GM11168 (cell line): ENCODE measurements at regions not wholly inside any gene's neighbourhood (a gene's known extent, or its start where the extent isn't known, plus 50 kb on each side); places are given as distances from the start of the nearest gene placed in this dataset.
"Not testable (repeated sequence)": the region's sequence is repeated elsewhere in the genome, so short reads cannot be mapped to it uniquely, and the experiment has no call there.

Source experiments
- in situ Hi-C: fragments of 300-500 bp; cut with MboI; formaldehyde crosslinking; loops from one replicate; pipeline ENCODE4 v1.12.0; 2022; ENCODE audit warnings: low sequenced_read_pairs; ENCODE audit not compliant: unreplicated experiment

DNA sequence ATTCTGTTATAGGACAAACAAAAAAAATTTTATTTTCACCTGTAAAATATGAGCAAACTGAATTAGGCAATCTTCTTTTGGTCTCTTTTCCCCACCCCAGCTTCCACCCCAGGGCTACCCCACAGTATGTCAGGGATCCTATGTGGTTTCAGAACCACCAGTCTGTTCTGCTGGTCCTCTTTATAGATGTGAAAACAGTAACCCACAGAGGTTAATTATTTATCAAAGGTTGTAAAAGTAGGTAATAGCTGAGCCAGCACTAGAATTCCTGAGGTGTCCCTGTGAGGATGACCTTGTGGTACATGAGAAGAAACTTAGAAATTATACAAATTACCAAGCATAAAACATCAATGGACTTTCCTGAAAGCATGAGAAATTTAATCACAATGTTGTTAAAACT, 428.7 kb downstream of the CNTNAP4 start:
- in situ Hi-C loops = no loop called here

DNA sequence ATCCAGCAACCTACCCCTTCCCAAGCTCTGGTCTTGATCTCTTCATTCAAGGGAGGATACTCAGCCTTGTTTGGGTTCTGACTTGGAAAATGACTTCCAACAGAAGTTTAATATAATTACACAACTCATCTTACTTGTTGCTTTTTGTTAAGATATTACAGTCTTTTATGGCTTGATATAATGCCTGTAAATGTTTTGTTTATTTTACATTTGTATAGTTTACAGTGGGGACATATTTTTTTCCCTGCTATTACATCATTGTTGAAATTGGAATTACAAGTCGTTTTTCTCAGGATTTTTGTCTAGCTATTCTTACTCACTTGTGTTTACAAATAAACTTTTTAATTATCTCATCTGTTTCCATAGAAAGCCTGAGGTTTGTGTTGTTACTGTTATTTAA, 436.0 kb downstream of the CNTNAP4 start:
- in situ Hi-C loops = no loop called here

GRCh38 chr16:76716251-76716650, 439.1 kb downstream of the CNTNAP4 start:
- in situ Hi-C loops = not testable (repeated sequence)

DNA sequence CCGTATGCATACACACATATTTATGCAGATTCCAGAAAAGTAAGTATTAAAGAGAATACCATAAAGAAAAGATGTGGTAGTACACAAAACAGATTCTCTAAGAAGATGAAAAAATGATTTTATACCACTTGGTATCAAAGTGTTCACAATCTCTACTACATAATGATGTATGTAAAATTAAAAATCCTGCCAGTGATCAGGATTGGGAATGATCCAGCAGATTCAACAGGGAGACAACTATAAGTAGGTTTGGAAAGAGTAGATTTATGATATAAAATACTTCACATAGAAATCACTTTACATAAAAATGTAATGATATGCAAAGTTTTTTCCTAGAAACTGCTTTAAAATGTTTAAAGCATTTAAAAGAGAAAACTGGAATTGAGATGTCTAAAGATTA, 447.0 kb downstream of the CNTNAP4 start:
- in situ Hi-C loops = no loop called here

GRCh38 chr16:76729525-76729924, 452.3 kb downstream of the CNTNAP4 start:
- in situ Hi-C loops = loop anchor here (25.0 kb wide), 1 partner anchor 308 kb away; no protein-coding TSS in a partner anchor

- in situ Hi-C loops = loop anchor here (25.0 kb wide), 1 partner anchor 304 kb away; no protein-coding TSS in a partner anchor
Measured at GRCh38 chr16:76732894-76733293, 455.7 kb downstream of the CNTNAP4 start.

- in situ Hi-C loops = loop anchor here (25.0 kb wide), 1 partner anchor 296 kb away; no protein-coding TSS in a partner anchor
Measured at GRCh38 chr16:76741623-76742022, 449.4 kb upstream of the MON1B start.

DNA sequence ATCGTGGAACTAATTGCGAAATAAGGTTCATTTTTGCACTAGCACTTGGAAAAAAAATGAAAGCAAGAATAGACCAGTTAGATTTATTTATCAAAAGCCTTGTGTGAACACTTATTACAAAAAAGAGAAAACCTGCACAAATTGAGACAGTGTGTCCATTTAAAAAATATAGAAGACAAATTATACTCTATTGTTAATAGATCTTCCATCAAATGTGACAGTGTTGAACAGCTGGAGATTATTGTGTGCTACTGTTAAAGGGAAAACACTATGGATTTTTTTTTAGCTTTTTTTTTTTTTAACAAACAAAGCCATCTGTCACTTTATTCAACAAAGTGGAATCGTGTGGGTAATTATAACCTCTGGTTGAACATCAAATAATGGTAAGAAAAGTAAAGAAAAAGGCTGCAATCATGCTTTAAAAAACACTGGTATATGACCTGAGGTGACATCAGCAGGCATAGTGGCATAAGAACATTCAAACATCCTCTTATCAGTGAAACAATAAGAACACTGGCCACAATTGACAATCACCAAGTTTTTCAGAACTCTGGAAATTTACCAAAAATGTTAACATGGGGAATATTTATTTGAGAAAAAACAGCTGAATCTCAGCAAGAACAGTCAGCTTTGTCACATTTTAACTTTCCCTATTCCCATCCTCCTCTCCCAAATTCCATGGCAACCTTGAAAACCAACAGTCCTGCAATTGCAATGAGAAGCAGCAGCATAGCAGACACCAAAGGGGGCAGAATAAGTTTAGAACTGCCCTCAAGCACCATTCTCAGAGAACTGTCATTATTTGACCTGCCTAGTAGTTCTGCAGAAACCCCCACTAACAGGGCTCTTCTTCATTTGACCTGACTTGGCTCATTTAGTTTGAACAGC, 442.3 kb upstream of the MON1B start:
- in situ Hi-C loops = loop anchor here (25.0 kb wide), 1 partner anchor 289 kb away; no protein-coding TSS in a partner anchor

DNA sequence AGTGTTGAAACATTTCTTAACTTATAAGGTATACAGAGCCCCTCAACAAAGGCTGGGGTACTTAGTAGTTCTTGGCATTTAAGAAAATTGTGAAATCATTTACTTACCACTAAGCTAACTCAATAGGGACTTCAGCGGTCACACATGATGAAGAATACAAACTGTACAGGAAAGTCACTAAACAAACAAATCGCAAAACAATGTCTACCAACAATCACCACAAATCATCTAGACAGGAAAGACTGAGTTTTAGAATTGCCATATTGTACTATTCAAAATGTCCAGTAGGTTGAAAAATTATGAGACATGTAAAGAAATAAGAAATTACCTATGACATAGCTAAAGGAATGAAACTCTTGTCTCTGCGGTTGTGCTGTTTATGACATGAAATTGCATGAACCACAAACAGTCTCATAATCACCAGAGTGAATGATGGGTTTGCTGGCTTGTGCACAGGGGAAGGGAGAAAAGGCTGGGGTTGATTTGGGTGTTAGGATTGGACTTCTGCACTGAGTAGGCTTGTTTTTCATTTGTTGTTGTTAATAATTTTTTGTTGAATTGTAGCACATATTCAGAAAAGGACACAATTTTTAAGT, 441.1 kb upstream of the MON1B start:
- in situ Hi-C loops = loop anchor here (25.0 kb wide), 1 partner anchor 287 kb away; no protein-coding TSS in a partner anchor

DNA sequence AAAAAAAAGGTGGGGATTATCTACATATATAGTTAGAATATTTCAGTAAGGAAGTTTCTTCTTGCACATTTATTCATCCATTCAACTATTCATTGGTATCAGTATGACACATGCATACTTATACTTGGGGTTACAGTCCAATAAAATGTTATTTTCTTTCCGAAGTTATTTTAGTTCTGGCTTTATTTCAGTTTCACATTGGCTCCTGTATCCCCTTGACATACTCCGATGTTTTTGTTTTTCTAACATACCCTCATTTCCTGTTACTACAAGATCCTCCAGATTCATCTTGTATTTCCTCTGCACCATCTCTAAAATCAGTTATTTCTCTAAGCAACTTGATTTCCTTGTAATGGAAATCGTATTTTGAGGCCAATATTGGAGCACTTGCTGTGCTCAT, 435.5 kb upstream of the MON1B start:
- in situ Hi-C loops = no loop called here

DNA sequence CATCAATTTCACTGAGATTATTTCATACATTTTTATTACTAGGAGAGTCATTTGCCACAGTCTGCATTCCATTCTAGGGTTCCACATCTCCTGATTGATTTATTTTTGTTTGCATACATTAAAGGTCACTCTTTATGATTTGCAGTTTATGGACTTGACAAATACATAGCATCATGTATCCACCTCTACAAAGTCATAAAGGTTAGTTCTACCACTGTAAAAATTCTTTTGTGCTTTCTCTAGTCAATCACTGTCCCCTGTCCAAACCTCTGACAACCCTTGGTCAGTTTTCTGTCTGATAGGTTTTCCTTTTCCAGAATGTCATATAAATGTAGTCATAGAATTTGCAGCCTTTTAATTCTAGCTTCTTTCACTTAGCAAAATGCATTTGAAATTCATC, 434.6 kb upstream of the MON1B start:
- in situ Hi-C loops = no loop called here

DNA sequence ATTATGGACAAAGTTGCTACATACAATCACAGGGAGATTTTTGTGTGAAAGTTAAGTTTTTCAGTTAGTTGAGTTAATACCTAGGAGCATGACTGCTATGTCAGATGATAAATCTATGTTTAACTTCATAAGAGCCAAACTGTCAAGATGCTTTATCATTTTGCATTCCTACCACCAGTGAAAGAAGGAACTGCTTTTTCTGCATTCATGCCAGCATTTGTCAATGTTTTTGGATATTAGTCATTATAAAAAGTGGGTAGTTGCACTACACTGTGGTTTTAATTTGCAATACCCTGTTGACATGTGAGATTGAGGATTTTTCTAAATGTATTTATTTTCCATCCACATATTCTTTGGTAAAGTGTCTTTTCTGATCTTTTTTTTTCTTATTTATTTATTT, 434.0 kb upstream of the MON1B start:
- in situ Hi-C loops = no loop called here

- in situ Hi-C loops = no loop called here
Measured at GRCh38 chr16:76766538-76766937, 424.5 kb upstream of the MON1B start.

DNA sequence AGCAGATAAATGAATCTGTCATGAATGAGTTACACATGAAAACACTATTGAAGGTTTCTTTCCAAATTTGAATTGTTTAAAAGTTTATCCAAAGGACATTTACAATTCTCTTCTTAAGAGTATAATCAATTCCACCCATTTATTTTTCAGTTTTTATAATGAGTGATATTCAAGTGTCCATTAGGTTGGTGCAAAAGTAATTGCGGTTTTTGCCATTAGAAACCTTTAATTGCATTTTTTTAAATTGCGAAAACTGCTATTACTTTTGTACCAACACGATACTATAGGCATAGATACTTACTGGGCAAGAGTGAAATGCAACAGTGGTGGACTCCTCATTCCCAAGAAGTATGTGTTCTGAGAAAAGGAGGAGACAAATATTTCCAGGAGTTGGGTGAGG, 422.7 kb upstream of the MON1B start:
- in situ Hi-C loops = no loop called here

- in situ Hi-C loops = no loop called here
Measured at GRCh38 chr16:76768948-76769347, 422.0 kb upstream of the MON1B start.

- in situ Hi-C loops = no loop called here
Measured at GRCh38 chr16:76771216-76771615, 419.8 kb upstream of the MON1B start.

DNA sequence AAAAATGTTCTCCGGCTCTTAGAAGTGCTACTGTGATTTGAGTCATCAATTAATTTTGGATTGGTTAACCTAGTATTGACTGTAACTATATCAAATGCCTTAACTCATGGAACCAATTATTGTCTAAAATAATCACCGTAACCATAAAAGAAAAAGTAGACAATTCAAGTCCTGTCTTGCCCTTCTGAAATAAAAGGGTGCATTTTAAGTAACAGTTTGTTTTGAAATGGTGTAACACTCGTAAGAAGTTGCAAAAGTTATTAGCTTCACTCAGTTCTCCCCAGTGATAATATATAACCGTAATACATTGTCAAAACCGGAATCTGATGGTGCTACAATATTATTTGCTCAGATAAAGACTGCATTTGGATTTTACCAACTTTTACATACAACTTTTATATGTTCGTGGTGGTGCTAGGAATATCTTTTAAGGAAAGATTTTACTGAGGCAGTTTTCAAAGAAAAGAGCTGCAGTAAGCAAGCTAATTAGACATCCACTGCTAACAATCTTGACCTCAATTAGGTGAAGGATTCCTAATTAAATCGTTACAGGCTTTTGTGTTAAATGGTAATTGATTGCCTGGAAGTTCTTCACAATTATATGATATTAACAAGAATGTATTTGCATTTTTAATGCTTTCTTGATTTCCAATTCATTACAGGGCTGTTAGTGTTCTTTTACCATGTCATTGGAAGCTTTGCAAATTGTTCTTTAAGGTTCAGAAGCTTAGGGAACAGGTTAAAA, 413.1 kb upstream of the MON1B start:
- in situ Hi-C loops = no loop called here

GRCh38 chr16:76780556-76780955, 410.4 kb upstream of the MON1B start:
- in situ Hi-C loops = no loop called here

DNA sequence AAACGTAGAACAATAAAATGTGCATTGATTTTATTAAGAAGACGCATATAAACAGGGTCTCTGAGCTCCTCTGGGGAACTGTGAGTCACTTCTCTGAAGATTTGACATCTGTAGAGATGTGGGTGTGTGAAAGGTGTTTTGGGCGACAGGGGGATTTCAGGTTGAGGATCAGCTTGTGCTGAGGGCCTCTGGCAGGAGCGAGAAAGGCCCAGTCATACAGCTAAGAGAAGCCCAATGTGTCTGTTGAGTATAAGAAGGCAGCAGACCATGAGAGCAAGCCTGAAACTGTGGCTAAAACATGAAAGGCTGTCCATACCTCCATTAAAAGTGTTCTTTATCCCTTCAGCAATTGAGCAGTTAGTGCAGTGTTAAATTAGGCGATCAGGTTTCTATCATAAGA, 406.5 kb upstream of the MON1B start:
- in situ Hi-C loops = no loop called here

DNA sequence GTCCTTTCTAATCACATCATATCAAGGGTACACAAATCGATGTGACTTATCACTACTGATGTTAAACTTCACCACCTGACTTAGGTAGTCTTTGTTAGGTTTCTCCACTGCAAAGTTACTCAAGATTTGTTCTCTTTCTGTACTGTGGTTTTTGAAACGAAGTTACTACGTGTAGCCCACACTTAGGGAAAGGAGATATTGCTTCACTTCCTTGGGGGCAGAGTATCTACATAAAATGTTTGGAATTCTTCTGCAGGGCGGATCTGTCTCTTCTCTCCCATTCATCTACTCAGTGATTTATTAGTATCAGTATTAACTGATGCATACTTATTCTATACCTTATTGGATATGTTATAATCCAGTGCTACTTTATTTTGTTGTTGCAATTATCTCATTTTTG, 403.6 kb upstream of the MON1B start:
- in situ Hi-C loops = no loop called here

DNA sequence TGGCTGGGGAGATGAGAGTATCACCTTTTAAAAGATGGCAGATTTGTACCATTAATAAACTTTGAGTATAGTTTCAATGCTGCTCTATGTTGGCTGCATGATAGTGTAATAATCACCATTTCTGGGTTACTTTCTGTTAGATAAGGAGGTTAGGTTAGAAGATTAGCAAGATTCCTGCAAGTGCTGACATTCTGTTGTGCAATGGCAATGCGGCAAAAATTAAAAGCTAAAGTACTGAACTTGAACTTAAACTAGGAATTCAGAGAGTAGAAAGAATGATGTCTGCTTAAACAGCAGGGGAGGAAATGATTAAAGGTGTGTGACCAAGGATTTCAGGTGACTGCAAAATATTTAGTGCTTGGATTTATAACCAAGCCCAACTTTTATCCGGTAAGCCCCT, 399.8 kb upstream of the MON1B start:
- in situ Hi-C loops = no loop called here
